Activated CD4-positive, alpha-beta T cell treated with anti-CD3 and anti-CD28 coated beads, Interleukin-2, amount 50 U/mL, for 1 hour (primary cell): ENCODE measurements at regions not wholly inside any gene's neighbourhood (a gene's known extent, or its start where the extent isn't known, plus 50 kb on each side); places are given as distances from the start of the nearest gene placed in this dataset.

Source experiments
- DNase-seq: peaks from one replicate; pipeline ENCODE4 v3.0.0-alpha.2; 2020

GRCh38 chr18:25423760-25424159 is 71.8 kb upstream of the ZNF521 start:
- no peak for DNase-seq

GRCh38 chr18:25423267-25423666 is 71.3 kb upstream of the ZNF521 start:
- DNase-seq: no peak

DNA sequence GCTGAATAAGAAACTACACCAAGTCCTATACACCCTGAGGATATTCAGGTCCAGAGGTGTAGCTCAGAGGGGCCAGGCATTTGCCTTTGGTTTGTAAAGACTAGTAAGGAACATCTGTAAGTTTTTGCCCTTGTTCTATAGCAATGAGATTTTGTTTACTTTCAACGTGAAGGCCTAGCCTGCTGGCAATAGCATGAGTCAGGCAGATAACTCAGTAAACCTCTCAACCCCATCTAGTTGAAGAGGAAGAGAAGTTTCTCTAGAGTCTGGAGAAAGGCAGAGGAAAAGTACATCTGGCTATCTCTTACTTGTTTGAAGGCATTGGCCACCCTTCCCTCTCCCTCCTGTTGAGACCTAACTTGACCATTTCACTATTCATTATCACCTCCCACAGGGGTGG is 70.3 kb upstream of the ZNF521 start:
- no peak for DNase-seq

DNA sequence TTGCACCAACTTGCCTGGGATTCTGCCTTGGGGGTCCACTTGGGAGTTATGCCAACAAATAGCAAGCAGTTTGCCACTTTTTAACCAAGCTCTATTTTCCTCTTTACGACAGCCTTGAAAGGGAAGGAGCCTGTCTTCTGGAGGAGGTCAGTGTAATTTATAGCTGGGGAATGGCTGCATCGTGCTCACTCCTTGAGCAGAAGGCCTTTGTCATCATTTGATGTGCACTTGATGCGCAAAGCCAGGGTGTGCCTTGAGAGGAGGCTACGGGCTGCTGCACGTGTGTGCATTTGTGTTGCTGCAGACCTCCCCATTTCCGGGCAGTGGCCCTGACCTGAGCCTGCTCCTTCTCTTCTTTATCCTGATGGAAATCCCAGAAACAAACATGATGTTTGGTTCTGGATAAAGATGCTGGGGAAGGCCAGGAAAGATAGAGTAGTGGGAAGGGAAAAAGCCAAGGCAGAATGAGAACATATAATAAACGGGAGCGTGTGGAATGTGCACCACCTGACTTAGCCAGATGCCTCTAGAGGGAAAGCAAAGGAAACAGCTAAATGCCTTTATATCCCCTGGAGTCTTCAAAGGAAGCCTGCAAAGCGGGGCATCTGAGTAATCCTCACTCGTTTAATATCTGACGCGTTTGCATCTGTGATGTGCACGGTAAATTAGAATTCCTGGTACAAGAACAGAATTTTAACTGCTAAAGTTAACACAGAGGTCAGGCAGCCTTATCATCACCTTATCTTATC is 68.3 kb upstream of the ZNF521 start:
- no peak for DNase-seq

GRCh38 chr18:25416374-25416773 is 64.4 kb upstream of the ZNF521 start:
- no peak for DNase-seq

- no peak for DNase-seq
These were observed 58.0 kb upstream of the ZNF521 start for GRCh38 chr18:25409971-25410370.

DNA sequence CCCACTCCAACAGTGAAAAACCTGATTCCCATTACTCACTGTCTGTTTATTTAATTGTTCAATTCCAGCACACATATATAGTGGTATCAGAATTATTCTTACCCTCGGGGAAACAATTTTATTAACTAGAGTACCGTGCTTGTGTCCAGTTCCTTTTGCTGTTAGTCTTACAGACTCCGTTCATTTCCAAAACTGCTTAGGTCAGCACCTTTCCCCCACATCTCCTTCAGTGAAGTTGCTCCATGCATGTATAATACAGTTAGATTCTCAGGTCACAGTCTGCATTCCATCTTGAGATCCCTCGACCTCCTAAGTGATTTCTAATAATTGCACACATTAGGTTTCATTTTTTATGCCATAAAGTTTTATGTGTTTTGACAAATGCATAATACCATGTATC is 56.3 kb upstream of the ZNF521 start:
- DNase-seq: no peak
